Suprapubic skin (tissue), 4 donors: ENCODE measurements at regions not wholly inside any gene's neighbourhood (a gene's known extent, or its start where the extent isn't known, plus 50 kb on each side); places are given as distances from the start of the nearest gene placed in this dataset.

Experiments used
- POLR2A ChIP-seq, 2 donors: fragments of 450-650 bp; IDR thresholded peaks; one replicate each; pipeline ENCODE4 v1.6.1; 2017; ENCODE audit warnings: antibody characterized with exemption in 2 of 2, mild to moderate bottlenecking in 2 of 2, moderate library complexity in 2 of 2
- POLR2AphosphoS5 ChIP-seq, 3 donors: sonication (generic); formaldehyde crosslinking; IDR thresholded peaks; one replicate each; pipeline ENCODE4 v1.6.1; 2017; ENCODE audit warnings: antibody characterized with exemption in 3 of 3
- TF ChIP-seq, protein P1 (sequence below), 2 donors: fragments of 200-600 bp in 1 of 2; fragments of 450-650 bp in 1 of 2; sonication (generic) in 1 of 2; IDR thresholded peaks; one replicate each; pipeline ENCODE4 v1.5.1; 2016 to 2019; ENCODE audit warnings: antibody characterized with exemption in 2 of 2, mild to moderate bottlenecking in 1 of 2, moderate library complexity in 1 of 2

DNA sequence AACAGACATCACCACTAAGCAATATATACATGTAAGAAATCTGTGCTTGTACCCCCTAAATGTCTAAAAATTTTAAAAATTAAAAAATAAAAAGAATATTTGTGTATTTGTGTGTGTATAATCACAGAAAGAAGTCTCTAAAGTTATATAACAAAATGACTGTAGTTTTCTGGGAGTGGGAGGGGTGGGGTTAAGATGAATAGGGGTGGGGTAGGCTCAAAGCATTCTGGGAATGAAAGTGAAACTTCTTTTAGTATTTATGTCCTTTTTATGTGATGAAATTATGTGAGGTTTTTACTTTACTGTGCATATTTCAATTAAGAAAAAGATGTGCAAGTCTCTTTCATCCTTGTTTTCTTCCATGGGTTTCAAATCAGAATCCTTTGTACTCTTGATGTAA lies 65.3 kb downstream of the FASLG start:
- TF ChIP-seq, protein P1, sequence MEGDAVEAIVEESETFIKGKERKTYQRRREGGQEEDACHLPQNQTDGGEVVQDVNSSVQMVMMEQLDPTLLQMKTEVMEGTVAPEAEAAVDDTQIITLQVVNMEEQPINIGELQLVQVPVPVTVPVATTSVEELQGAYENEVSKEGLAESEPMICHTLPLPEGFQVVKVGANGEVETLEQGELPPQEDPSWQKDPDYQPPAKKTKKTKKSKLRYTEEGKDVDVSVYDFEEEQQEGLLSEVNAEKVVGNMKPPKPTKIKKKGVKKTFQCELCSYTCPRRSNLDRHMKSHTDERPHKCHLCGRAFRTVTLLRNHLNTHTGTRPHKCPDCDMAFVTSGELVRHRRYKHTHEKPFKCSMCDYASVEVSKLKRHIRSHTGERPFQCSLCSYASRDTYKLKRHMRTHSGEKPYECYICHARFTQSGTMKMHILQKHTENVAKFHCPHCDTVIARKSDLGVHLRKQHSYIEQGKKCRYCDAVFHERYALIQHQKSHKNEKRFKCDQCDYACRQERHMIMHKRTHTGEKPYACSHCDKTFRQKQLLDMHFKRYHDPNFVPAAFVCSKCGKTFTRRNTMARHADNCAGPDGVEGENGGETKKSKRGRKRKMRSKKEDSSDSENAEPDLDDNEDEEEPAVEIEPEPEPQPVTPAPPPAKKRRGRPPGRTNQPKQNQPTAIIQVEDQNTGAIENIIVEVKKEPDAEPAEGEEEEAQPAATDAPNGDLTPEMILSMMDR (IDR thresholded peaks at IDR 0.05), result no peak
- TF ChIP-seq POLR2A (IDR thresholded peaks at IDR 0.05) (no peak), POLR2AphosphoS5 (IDR thresholded peaks at IDR 0.05) (no peak)
